Effector memory CD4-positive, alpha-beta T cell (primary cell): ENCODE measurements at regions not wholly inside any gene's neighbourhood (a gene's known extent, or its start where the extent isn't known, plus 50 kb on each side); places are given as distances from the start of the nearest gene placed in this dataset.

Experiments used
- DNase-seq, 3 donors: peaks; one replicate each; pipeline ENCODE4 v3.0.0-alpha.2; 2020
- H3K27ac ChIP-seq: 2 replicates; pipeline ENCODE4 v1.7.0; 2013; ENCODE audit warnings: mild to moderate bottlenecking, low read length, moderate library complexity; ENCODE audit not compliant: insufficient read depth, poor library complexity, severe bottlenecking
- H3K27me3 ChIP-seq: replicated peaks from 2 replicates; pipeline ENCODE4 v1.7.0; 2013; ENCODE audit warnings: mild to moderate bottlenecking, low read length; ENCODE audit not compliant: insufficient read depth, control insufficient read depth, poor library complexity, severe bottlenecking
- H3K36me3 ChIP-seq: 2 replicates; pipeline ENCODE4 v1.7.0; 2013; ENCODE audit warnings: mild to moderate bottlenecking, low read length, moderate library complexity; ENCODE audit not compliant: control insufficient read depth, insufficient read depth
- H3K4me1 ChIP-seq: 2 replicates; pipeline ENCODE4 v1.7.0; 2013; ENCODE audit warnings: low read length, mild to moderate bottlenecking; ENCODE audit not compliant: control insufficient read depth, insufficient read depth, poor library complexity, severe bottlenecking
- H3K4me3 ChIP-seq: 2 replicates; pipeline ENCODE4 v1.7.0; 2013; ENCODE audit warnings: low read length, low read depth, mild to moderate bottlenecking; ENCODE audit not compliant: insufficient read depth, poor library complexity, severe bottlenecking
- H3K9me3 ChIP-seq: 2 replicates; pipeline ENCODE4 v1.7.0; 2013; ENCODE audit warnings: mild to moderate bottlenecking, low read length, moderate library complexity; ENCODE audit not compliant: control insufficient read depth

DNA sequence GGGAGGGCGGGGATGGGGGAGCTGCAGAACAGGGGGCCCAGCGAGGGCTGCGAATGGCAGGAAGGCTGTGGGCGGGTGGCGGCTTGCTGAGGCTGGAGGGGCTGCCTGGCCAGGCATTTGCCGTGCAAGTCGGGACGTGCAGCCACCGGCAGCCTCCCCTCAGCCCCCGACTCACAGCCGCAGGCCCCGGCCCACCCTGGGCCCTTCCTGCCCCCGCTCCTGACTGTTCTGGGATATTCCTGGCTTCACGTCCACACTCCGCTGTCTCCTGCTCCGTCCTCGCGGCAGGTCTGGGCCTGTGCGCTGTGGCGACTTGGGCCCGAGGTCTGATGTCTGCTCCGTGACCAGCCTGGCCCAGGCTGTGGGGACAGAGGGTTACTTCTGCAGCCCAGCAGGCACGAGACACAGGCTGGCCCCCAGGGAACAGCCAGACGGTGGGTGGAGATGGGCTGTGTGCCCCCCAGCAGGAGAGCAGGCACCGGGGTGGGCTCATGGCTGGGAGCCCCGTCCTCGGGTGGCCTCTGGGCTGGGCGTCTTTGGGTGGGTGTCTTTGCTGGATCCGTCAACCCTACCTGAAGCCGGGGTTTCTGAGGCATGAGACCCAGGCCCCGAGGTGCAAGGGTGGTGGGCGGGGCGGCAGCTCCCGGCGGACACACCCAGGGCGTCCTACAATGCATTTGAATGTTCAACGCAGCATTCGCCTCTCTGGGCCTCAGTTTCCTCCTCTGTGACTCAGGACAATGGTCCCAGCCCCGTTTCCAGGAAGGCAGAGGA, 86.5 kb downstream of the FOXL3 start:
- Histone ChIP-seq H3K4me3 (no peak overlapping the region), H3K4me1 (peaks cover 17% of the 10 kb centered on the region), H3K36me3 (no peaks in the 10 kb centered on the region), H3K27ac (no peak overlapping the region), H3K27me3 (no peaks in the 10 kb centered on the region), H3K9me3 (no peaks in the 10 kb centered on the region)
- DNase-seq: no peak

DNA sequence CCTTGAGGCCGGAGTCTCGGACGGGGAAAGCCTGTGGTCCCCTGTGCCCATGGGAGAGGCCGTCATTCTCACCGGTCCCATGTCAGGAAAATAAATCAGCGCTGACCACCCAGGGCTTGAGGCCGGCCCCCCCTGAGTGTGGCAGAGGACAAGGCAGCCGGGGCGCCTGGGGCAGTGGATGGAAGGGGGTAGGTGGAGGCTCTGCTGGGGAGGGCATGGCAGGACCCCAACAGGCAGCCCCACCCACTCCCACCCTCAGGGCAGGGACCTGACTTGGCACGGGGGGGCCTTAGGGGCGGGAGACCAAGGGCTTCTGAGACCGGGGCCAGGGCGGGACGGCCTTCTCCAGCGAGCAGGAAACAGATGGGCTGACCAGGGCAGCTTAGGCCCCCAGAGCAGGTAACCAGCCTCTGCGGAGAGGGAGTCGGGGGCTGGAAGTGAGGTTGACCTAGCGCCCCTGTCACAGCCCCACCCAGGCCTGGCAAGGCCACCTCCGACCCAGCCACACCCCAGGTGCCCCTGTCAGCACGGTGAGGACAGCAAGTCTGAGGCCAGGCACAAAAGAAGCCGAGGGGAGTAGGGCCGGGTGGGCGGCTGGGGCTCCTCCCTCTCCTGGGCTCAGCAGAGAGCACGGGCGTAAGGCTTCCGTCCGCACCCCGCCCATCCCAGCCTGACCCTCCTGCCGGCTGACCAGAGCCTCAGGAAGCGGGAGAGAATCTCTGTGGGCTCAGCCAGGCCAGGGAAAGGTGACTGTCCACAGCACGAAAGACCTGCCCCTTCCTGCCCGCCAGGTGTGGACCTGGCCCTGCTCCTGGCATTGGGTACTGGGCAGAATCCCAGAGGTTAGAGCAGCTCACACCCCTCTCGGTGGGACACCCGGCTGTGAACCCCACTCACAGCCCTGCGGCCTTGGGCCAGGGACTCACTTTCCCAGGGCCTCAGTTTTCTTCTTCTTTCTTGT, 87.4 kb downstream of the FOXL3 start:
- Histone ChIP-seq H3K4me3 (no peak overlapping the region), H3K9me3 (no peaks in the 10 kb centered on the region), H3K36me3 (no peaks in the 10 kb centered on the region), H3K27ac (no peak overlapping the region), H3K27me3 (no peaks in the 10 kb centered on the region), H3K4me1 (peaks cover 25% of the 10 kb centered on the region)
- DNase-seq: no peak

DNA sequence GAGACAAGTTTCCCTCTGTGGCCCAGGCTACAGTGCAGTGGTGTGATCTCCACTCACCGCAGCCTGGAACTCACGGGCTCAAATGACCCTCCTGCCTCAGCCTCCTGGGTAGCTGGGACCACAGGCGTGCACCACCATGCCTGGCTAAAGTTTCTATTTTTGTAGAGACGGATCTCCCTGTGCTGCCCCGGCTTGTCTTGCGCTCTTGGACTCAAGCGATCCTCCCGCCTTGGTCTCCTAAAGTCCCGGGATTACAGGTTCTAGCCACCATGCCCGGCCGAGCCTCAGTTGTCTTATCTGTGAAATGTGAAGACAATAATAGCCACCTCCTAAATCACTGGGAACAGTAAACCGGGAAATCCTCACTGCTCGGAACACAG, 88.1 kb downstream of the FOXL3 start:
- Histone ChIP-seq H3K4me1 (peaks cover 26% of the 10 kb centered on the region), H3K36me3 (no peaks in the 10 kb centered on the region), H3K27ac (no peak overlapping the region), H3K9me3 (no peaks in the 10 kb centered on the region), H3K27me3 (no peaks in the 10 kb centered on the region), H3K4me3 (no peak overlapping the region)
- no peak for DNase-seq

DNA sequence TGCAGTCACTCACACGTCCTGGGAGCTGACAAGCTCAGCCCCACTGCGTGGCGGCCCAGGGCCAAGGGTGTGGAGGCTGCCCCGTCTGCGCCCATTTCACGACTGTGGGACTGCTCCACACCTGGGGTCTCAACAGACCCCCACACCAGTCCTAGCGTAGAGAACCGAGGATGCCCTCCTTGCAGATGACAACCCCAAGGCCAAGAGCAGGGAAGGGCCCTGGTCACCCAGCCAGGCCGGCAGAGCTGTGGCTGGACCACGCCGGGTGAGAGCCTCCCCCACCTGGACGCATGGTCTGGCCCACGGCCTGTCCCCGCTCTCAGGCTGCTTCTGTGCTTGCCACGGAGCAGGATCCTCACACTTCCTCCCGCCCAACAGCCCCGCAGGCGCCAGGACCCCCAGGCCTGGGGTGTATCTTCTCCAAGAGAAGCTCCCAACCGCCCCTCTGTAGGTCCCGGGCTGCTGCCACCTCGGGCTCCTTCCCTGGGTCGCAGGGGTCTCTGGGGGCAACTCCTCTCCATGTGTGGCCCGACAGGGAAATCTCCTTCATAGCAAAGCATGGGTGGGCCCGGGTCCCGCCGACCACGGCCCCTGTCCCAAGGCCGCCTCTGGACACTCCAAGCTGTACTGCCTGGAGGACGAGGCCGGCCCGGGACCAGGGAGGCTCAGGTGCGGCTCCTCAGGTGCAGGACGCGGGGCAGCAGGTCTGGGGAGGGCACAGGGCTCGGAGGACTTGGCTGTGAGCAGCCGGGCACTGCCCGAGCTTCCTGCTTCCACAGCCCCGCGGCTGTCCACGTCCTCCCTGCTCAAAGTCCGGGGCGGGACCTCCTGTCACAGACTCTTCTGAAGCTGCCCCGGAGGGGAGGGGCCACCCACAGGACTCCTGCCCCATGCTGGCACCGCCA, 88.8 kb downstream of the FOXL3 start:
- peaks cover 26% of the 10 kb centered on the region for H3K4me1 ChIP-seq
- no peaks in the 10 kb centered on the region for H3K36me3 ChIP-seq
- H3K9me3 ChIP-seq: no peaks in the 10 kb centered on the region
- no peak for DNase-seq
- no peaks in the 10 kb centered on the region for H3K27me3 ChIP-seq
- no peak overlapping the region for H3K4me3 ChIP-seq
- H3K27ac ChIP-seq: no peak overlapping the region

DNA sequence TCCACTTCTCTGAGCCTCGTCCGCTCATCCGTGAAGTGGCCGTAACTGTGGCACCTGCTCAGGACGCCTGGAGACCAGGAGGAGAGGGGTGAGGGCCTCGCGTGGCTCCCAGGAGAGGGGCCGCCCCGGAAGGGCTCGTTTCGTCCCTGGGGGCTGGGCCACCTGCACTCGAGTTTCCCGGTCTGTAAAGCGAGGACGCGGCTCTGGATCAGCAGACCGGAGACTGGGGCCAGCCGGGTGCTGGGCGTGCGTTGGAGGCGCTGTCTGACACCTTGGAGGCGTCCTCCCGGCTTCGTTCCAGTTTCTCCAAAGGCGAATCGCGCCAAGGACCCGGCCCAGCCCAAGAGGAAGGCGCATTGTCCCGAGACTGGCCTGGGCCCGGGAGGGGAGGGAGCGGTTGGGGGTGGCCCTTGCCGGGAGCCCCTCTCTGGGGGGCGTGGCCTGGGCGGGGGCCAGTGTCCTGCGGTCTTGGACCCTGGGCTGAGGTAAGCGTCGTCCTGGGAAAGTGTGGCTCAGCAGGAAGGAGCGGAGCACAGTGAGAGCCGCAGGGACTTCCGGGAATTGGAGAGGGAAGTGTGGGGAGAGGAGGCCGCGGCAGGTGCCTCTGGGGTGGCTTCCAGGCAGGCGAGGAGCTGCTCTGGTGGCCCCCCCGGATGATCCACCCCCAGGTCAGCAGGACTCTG, 89.6 kb downstream of the FOXL3 start:
- DNase-seq: no peak
- peaks cover 26% of the 10 kb centered on the region for H3K4me1 ChIP-seq
- no peaks in the 10 kb centered on the region for H3K9me3 ChIP-seq
- no peaks in the 10 kb centered on the region for H3K27me3 ChIP-seq
- no peaks in the 10 kb centered on the region for H3K36me3 ChIP-seq
- no peak overlapping the region for H3K27ac ChIP-seq
- H3K4me3 ChIP-seq: no peak overlapping the region

DNA sequence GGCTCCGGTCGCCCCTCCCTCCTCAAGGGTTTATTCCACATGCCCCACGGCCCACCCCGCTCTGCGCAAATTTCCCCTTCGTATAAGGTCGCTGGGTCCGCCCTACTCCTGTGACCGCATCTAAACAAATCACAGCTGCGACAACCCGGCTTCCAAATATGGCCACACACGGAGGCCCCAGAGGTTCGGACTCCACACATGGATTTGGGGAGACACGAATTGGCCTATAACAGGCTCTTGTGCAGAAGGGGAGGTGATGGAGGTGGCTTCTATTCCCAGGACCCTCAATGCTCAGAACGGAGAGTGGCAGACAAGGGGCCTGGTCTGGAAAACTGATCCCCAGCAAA, 90.1 kb downstream of the FOXL3 start:
- DNase-seq: no peak
- Histone ChIP-seq H3K4me3 (no peak overlapping the region), H3K9me3 (no peaks in the 10 kb centered on the region), H3K27ac (no peak overlapping the region), H3K27me3 (no peaks in the 10 kb centered on the region), H3K36me3 (no peaks in the 10 kb centered on the region), H3K4me1 (peaks cover 26% of the 10 kb centered on the region)

DNA sequence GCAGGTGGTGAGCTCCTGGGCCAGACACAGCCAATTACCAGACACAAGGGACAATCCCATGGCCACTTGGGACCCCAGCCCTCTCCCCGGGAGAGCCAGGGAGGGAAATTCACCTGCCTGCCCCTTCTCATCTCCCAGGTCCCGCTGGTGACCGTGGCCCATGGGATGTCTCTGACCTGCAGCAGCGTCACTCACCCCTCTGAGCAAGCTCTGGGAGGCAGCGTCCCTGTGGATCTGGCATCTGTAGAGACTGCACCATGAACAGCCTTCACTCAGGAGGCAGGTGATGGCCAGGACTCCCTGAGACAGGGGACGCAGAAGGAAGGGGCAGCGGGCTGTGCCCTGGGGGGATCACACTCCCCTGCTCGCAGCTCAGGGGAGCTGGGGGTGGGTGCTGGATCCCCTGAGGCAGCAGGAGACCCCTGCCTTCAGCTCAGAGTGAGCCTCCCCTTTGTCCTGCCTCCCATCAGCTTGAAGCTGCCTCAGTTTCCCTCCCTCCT, 90.8 kb downstream of the FOXL3 start:
- Histone ChIP-seq H3K4me1 (peaks cover 26% of the 10 kb centered on the region), H3K27ac (no peak overlapping the region), H3K27me3 (no peaks in the 10 kb centered on the region), H3K9me3 (no peaks in the 10 kb centered on the region), H3K4me3 (no peak overlapping the region), H3K36me3 (no peaks in the 10 kb centered on the region)
- no peak for DNase-seq

DNA sequence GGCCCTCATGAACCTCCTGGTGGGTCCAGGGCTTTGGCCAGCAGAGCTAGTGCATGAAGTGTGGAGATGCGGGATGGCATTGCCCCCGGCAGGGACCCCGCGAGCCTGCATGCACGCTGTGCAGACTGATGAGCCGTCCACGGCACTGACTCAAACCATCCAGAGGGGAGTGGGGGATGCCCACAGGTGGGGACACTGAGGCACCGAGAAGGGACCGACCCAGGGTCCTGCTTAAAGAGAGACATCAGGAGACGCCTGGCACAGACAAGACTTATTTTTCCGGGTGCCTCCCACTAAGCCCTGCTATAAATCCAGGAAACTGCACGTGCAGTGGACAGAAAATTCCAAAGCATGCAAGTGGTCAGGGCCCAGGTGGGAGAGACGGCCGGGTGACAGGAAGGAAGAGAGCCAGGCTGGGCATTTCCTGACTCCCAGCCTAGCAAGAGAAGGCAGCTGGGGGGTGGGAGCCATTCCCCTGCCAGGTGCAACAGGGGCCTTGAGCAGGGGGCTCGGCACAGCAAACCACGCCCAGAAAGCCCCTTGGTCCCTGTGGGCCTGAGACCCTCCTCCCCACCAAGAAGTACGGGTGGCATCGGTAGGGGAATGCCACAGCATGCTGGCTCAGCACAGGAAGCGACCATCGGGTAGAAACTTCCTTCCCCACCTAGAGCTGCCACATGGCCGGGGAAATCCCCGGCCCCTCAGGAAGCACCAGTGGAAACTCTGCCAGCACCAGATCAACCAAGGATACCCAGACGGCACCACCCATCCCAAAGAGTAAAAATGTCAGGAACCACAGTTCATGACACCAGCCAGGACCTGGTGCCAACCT, 91.5 kb downstream of the FOXL3 start:
- H3K36me3 ChIP-seq: no peaks in the 10 kb centered on the region
- DNase-seq: peak; percentile 18 to 27 (median 22)
- H3K27me3 ChIP-seq: no peaks in the 10 kb centered on the region
- H3K4me1 ChIP-seq: peaks cover 26% of the 10 kb centered on the region
- H3K4me3 ChIP-seq: peak overlapping the region; percentile 30
- H3K9me3 ChIP-seq: no peaks in the 10 kb centered on the region
- H3K27ac ChIP-seq: peak overlapping the region; percentile 13

DNA sequence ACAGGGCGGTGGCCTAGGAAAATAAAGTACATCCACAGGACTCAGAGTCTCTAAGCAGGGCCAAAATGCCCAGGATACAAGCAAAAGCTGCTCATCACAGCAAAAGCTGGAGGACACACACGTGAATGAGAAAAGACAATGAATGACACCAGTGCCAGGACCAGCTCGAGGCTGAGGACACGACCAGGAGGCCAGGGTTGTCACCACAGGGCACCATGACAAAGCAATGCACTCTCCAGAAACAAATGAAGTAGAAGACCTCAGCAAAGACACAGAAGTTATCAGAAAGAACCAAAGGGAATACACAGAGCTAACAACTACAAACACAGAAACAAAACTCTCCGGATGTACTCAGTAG, 92.1 kb downstream of the FOXL3 start:
- peak overlapping the region; percentile 7 for H3K4me3 ChIP-seq
- DNase-seq: no peak

More for the DNA sequence above, 92.1 kb downstream of the FOXL3 start:
- Histone ChIP-seq H3K36me3 (no peaks in the 10 kb centered on the region), H3K27ac (peak overlapping the region; percentile 13), H3K9me3 (no peaks in the 10 kb centered on the region), H3K4me1 (peaks cover 26% of the 10 kb centered on the region), H3K27me3 (no peaks in the 10 kb centered on the region)
